A549 (cell line): ENCODE measurements at regions not wholly inside any gene's neighbourhood (a gene's known extent, or its start where the extent isn't known, plus 50 kb on each side); places are given as distances from the start of the nearest gene placed in this dataset.

Source experiments
- CEBPB ChIP-seq, 2 experiments: fragments of >200 bp in 1 of 2; sonication (Bioruptor Twin) in 1 of 2; formaldehyde crosslinking in 1 of 2; IDR thresholded peaks; 2 replicates each; pipeline ENCODE4 v1.6.1; 2012 to 2016
- CTCF ChIP-seq: fragments of >200 bp; sonication (Bioruptor Twin); formaldehyde crosslinking; IDR thresholded peaks from 3 replicates; pipeline ENCODE4 v1.5.1; 2016
- EP300 ChIP-seq, 2 experiments: fragments of >200 bp; sonication (Bioruptor Twin); formaldehyde crosslinking; IDR thresholded peaks; 2 replicates in 1 of 2; 3 replicates in 1 of 2; pipeline ENCODE4 v1.6.1; 2016 to 2017
- GATA3 ChIP-seq: IDR thresholded peaks from 2 replicates; pipeline ENCODE4 v1.6.1; 2012; ENCODE audit warnings: borderline replicate concordance
- JUNB ChIP-seq: fragments of >200 bp; sonication (Bioruptor Twin); formaldehyde crosslinking; IDR thresholded peaks from 2 replicates; pipeline ENCODE4 v1.6.1; 2016
- MAFK ChIP-seq: fragments of 450-650 bp; IDR thresholded peaks from 2 replicates; pipeline ENCODE4 v1.6.1; 2014; ENCODE audit not compliant: partially characterized antibody
- POLR2A ChIP-seq: IDR thresholded peaks from 2 replicates; pipeline ENCODE4 v1.6.1; 2012; ENCODE audit warnings: mild to moderate bottlenecking, low read length
- RARB ChIP-seq: fragments of 250-450 bp; sonication (Bioruptor Pico); IDR thresholded peaks from 2 replicates; pipeline ENCODE4 v1.8.0; 2021; ENCODE audit warnings: mild to moderate bottlenecking, moderate library complexity
- REST ChIP-seq: fragments of 200-600 bp; sonication (generic); IDR thresholded peaks from 2 replicates; pipeline ENCODE4 v1.6.1; 2016; ENCODE audit warnings: antibody characterized with exemption, mild to moderate bottlenecking, moderate library complexity
- ZFP36 ChIP-seq: fragments of 450-650 bp; IDR thresholded peaks from 2 replicates; pipeline ENCODE4 v1.6.1; 2014; ENCODE audit warnings: borderline replicate concordance; ENCODE audit not compliant: partially characterized antibody
- TF ChIP-seq, protein P1 (sequence below): IDR thresholded peaks from 2 replicates; pipeline ENCODE4 v1.6.1; 2012

- TF ChIP-seq CEBPB (IDR thresholded peaks at IDR 0.05) (no peak), CTCF (no peak), GATA3 (no peak), POLR2A (no peak), REST (no peak), MAFK (no peak), JUNB (no peak), EP300 (IDR thresholded peaks at IDR 0.05) (no peak), RARB (CRISPR knock-in tag) (no peak), ZFP36 (no peak)
- TF ChIP-seq, protein P1, sequence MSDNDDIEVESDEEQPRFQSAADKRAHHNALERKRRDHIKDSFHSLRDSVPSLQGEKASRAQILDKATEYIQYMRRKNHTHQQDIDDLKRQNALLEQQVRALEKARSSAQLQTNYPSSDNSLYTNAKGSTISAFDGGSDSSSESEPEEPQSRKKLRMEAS = no peak
These were observed 457.6 kb upstream of the COBL start for GRCh38 chr7:51774178-51774577.
